ENCODE measurements at regions not wholly inside any gene's neighbourhood (a gene's known extent, or its start where the extent isn't known, plus 50 kb on each side); places are given as distances from the start of the nearest gene placed in this dataset.

DNA sequence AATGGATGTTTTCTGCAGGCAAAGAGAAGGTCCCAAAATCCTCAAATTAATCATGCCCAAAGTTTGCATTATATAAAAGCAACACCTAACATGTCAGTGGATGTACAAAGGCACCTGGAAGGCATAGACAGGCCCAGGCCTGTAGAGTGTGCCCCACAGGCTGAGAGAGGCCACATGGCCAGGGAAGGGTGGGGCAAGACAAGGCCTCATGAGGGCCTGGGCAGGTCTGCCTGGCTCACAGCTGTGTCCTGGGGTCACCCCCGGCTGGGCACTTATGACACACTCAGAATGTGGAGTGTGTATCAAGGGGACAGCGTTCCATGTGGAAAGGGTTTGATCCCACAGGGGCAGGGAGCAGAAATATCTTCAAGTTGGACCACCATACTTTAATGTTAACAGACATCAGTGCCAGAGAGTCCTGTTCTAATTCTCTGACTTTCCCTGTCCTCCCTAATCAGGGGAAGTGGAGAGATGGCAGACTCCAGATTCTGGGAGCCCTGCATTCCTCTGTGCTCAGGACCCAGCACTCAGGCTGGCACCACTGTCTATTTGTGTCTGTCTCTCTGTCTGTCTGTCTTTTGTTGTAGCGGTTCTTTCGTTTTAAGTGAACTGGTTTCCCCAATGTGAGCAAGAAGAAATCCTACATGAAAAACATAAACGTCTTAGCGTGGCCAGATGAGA, 178.3 kb upstream of the FOXA2 start:
- H3K4me3 ChIP-seq (ENCODE audit: low read length in 2 of 2): no peak overlapping the region

DNA sequence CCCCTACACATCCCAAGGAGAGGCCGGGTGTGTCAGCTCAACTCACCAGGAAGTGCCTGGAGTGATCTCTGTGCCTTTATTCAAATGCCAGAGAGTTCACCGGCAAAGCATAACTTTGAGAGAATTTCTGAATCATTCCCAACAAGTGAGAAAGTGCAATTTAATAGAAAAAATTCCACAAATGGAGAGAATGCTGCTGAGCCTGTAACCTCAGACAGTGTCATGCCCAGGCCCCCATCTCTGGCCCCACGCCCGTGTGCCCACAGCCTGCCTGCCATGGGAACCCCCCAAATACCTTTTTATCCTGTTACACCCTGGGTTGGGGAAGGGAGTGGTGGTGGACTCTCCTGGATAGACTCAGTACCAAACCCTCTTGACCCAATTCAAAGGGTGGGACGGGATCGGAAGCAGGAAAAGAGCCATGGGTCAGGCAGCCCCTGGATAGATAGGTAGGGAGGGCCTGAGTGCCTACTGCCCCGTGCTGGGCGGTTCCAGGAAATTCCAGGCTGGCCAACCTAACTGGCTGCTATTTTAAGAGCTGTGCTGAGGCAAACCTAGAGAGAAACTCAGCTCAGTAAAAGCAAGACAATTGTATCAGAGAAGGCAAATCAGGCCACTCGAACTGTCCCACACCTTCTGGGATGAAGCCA, 179.0 kb upstream of the FOXA2 start:
- no peaks in the 10 kb centered on the region for H3K36me3 ChIP-seq (ENCODE audit: insufficient read depth, low read length)
- no peaks in the 10 kb centered on the region for H3K27me3 ChIP-seq (ENCODE audit: insufficient read depth, low read length)
- H3K9me3 ChIP-seq (ENCODE audit: control insufficient read depth in 1 of 2, low read length in 2 of 2): no peaks in the 10 kb centered on the region
- Mint-ChIP-seq H3K27ac (no peak overlapping the region), H3K4me3 (no peak overlapping the region), H3K4me1 (no peaks in the 10 kb centered on the region), H3K9me3 (peaks cover 0 to 12% (median 4%) of the 10 kb centered on the region in 8 donors), H3K36me3 (no peaks in the 10 kb centered on the region), H3K27me3 (peaks cover 0 to 4% of the 10 kb centered on the region in 2 donors)
- no peaks in the 10 kb centered on the region for H3K4me1 ChIP-seq (ENCODE audit: insufficient read depth, low read length)
- ChIA-PET CTCF (ENCODE audit: partially characterized antibody) (no interaction called here), POLR2A (ENCODE audit: partially characterized antibody) (no interaction called here)
- H3K4me3 ChIP-seq (ENCODE audit: low read length in 2 of 2): no peak overlapping the region
- DNase-seq: no peak
- intact Hi-C loops (cut with micrococcal nuclease): no loop called here
- H3K27ac ChIP-seq (ENCODE audit: low read depth, low read length): no peak overlapping the region

More for the DNA sequence above, 178.3 kb upstream of the FOXA2 start:
- H3K36me3 ChIP-seq (ENCODE audit: insufficient read depth, low read length): no peaks in the 10 kb centered on the region
- Mint-ChIP-seq H3K9me3 (peaks cover 0 to 8% (median 4%) of the 10 kb centered on the region in 8 donors), H3K4me3 (no peak overlapping the region), H3K27ac (no peak overlapping the region), H3K36me3 (no peaks in the 10 kb centered on the region), H3K27me3 (peaks cover 0 to 4% of the 10 kb centered on the region in 2 donors), H3K4me1 (no peaks in the 10 kb centered on the region)
- DNase-seq: no peak
- POLR2A ChIA-PET (ENCODE audit: partially characterized antibody): no interaction called here
- H3K27ac ChIP-seq (ENCODE audit: low read depth, low read length): no peak overlapping the region
- CTCF ChIA-PET (ENCODE audit: partially characterized antibody): no interaction called here
- no peaks in the 10 kb centered on the region for H3K27me3 ChIP-seq (ENCODE audit: insufficient read depth, low read length)
- no peaks in the 10 kb centered on the region for H3K9me3 ChIP-seq (ENCODE audit: control insufficient read depth in 1 of 2, low read length in 2 of 2)
- intact Hi-C loops (cut with micrococcal nuclease): no loop called here
- H3K4me1 ChIP-seq (ENCODE audit: insufficient read depth, low read length): no peaks in the 10 kb centered on the region

DNA sequence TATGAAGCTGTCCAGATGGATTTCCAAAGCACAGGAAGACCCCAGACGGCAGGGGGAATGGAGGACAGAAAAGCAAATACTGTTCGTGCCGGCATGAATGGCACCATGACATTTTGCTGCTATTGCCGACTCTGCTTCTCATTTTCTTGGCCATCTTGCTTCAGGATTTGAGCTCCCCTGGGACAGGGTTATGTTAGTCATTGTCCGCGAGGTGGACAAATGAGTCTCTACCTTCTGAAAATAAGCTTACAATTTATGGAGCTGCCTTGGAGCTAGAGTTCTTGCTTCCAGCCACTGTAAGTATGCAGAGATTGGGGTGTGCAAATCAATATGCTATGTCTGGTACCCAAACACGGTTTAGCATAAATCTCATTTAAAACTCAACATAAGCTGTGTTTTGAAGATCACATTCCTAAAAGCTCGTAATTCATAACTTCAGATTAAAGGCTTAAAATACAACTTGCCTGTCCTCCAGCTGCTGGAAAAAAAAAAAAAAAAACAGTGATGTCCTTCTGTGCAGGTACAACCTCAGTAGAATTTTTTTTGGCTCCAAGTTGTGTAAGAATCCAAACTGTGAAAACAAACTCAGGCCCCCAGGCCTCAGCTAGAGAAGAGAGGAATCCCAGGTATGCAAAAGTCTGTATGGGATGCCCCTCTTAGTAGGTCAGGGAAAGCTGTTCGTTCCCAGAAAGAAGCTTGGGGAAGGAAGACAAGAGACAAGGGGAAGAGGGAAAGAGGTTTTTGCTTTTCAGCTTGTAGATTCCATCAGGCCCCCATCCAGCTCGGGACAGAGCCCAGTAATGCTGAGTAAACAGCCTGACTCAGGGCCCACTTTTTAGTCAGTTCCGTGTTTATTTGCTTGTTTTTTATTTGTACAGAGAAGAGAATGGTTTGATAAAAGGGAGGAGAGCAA, 184.2 kb upstream of the FOXA2 start:
- no peak for DNase-seq
- Histone ChIP-seq H3K4me1 (ENCODE audit: insufficient read depth, low read length) (no peaks in the 10 kb centered on the region), H3K36me3 (ENCODE audit: insufficient read depth, low read length) (no peaks in the 10 kb centered on the region), H3K9me3 (ENCODE audit: control insufficient read depth in 1 of 2, low read length in 2 of 2) (no peaks in the 10 kb centered on the region), H3K27ac (ENCODE audit: low read depth, low read length) (no peak overlapping the region), H3K4me3 (ENCODE audit: low read length in 2 of 2) (no peak overlapping the region), H3K27me3 (ENCODE audit: insufficient read depth, low read length) (no peaks in the 10 kb centered on the region)
- ChIA-PET CTCF (ENCODE audit: partially characterized antibody) (no interaction called here), POLR2A (ENCODE audit: partially characterized antibody) (no interaction called here)
- intact Hi-C loops (cut with micrococcal nuclease): no loop called here
- Mint-ChIP-seq H3K4me3 (no peak overlapping the region), H3K27me3 (no peaks in the 10 kb centered on the region), H3K27ac (no peak overlapping the region), H3K4me1 (no peaks in the 10 kb centered on the region), H3K9me3 (peaks cover 0 to 16% (median under 1%) of the 10 kb centered on the region in 8 donors), H3K36me3 (no peaks in the 10 kb centered on the region)

DNA sequence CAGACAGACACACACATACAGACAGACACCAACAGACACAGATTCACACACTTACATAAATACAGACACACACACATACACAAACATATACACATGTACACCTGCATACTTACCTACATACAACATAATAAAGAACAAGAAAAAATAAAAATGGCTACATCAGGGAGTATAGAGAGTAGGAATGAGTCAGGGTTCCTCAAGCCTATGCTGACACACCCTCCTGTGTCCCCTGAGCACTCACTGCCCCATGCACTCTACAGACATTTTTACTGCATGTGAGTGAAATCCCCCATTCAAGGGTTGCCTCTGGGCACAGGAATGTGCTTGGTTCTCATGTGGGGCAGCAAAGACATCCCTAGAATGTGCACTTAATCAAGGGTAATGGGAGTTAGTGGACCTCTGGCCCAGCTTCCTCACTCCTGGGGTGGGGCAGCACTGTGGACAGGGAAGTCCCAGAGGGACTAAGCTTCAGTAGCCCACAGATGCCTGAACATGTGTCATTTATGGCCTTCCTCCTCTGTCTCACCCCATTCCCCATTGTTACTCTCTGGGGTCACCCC, 185.9 kb upstream of the FOXA2 start:
- no peak for DNase-seq
- no peak overlapping the region for H3K27ac ChIP-seq (ENCODE audit: low read depth, low read length)
- no peaks in the 10 kb centered on the region for H3K36me3 ChIP-seq (ENCODE audit: insufficient read depth, low read length)
- Mint-ChIP-seq H3K9me3 (peaks cover 0 to 27% (median 2%) of the 10 kb centered on the region in 8 donors), H3K36me3 (no peaks in the 10 kb centered on the region), H3K4me3 (no peak overlapping the region), H3K27me3 (no peaks in the 10 kb centered on the region), H3K4me1 (no peaks in the 10 kb centered on the region), H3K27ac (no peak overlapping the region)
- no peaks in the 10 kb centered on the region for H3K27me3 ChIP-seq (ENCODE audit: insufficient read depth, low read length)
- H3K4me3 ChIP-seq (ENCODE audit: low read length in 2 of 2): no peak overlapping the region
- H3K4me1 ChIP-seq (ENCODE audit: insufficient read depth, low read length): no peaks in the 10 kb centered on the region
- intact Hi-C loops (cut with micrococcal nuclease): no loop called here
- H3K9me3 ChIP-seq (ENCODE audit: control insufficient read depth in 1 of 2, low read length in 2 of 2): no peaks in the 10 kb centered on the region
- ChIA-PET CTCF (ENCODE audit: partially characterized antibody) (no interaction called here), POLR2A (ENCODE audit: partially characterized antibody) (no interaction called here)

DNA sequence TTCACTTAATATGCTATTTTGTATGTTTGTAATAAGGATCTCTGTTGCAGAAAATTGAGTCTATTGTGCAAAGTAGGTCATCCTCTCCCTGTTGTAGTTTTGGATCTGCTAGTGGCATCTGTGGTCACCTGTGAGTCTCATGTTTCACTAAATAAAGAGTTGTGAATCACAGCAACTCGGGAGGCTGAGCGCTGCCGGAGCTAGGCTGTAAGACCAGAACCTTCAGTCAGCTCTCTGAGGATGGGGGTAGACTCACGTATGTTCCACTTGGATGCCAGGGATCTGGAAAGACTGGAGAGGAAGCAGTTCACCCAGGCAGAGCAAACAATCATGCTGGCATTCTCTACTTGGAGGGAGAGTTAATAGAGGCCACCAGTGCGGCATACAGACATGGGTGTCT, 187.3 kb upstream of the FOXA2 start:
- Histone ChIP-seq H3K4me3 (ENCODE audit: low read length in 2 of 2) (no peak overlapping the region), H3K27ac (ENCODE audit: low read depth, low read length) (no peak overlapping the region), H3K4me1 (ENCODE audit: insufficient read depth, low read length) (no peaks in the 10 kb centered on the region), H3K9me3 (ENCODE audit: control insufficient read depth in 1 of 2, low read length in 2 of 2) (no peaks in the 10 kb centered on the region), H3K27me3 (ENCODE audit: insufficient read depth, low read length) (no peaks in the 10 kb centered on the region), H3K36me3 (ENCODE audit: insufficient read depth, low read length) (no peaks in the 10 kb centered on the region)
- Mint-ChIP-seq H3K9me3 (peaks cover 0 to 32% (median 3%) of the 10 kb centered on the region in 8 donors), H3K27me3 (no peaks in the 10 kb centered on the region), H3K4me1 (no peaks in the 10 kb centered on the region), H3K36me3 (no peaks in the 10 kb centered on the region), H3K27ac (no peak overlapping the region), H3K4me3 (no peak overlapping the region)
- ChIA-PET CTCF (ENCODE audit: partially characterized antibody) (no interaction called here), POLR2A (ENCODE audit: partially characterized antibody) (no interaction called here)
- intact Hi-C loops (cut with micrococcal nuclease): no loop called here
- DNase-seq: no peak

DNA sequence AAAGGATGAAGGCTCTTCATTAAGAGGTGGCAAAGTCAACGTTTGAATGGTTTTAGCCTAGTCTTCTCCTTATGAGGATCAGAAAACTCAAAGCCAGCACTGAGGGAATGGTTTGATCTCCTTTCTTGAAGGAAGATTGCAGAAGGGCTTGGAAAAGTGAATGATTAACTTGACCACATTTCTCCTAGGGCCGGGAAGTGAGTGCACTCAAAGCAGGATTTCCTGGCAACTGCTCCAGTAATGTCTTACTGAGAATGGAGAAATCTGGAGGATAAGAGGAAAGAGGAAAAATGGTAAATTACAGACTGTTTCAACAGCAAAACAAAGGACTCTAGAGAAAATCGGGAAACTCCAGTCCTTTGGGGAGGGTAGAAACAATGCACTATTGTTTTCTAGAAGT, 189.0 kb upstream of the FOXA2 start:
- no peak overlapping the region for H3K4me3 Mint-ChIP-seq
- H3K4me1 Mint-ChIP-seq: no peaks in the 10 kb centered on the region
- no peaks in the 10 kb centered on the region for H3K9me3 ChIP-seq (ENCODE audit: control insufficient read depth in 1 of 2, low read length in 2 of 2)
- H3K36me3 Mint-ChIP-seq: no peaks in the 10 kb centered on the region
- POLR2A ChIA-PET (ENCODE audit: partially characterized antibody): no interaction called here
- no peaks in the 10 kb centered on the region for H3K36me3 ChIP-seq (ENCODE audit: insufficient read depth, low read length)
- no peak overlapping the region for H3K27ac Mint-ChIP-seq
- H3K4me1 ChIP-seq (ENCODE audit: insufficient read depth, low read length): no peaks in the 10 kb centered on the region
- CTCF ChIA-PET (ENCODE audit: partially characterized antibody): no interaction called here
- H3K4me3 ChIP-seq (ENCODE audit: low read length in 2 of 2): no peak overlapping the region
- no peak for DNase-seq
- intact Hi-C loops (cut with micrococcal nuclease): no loop called here
- H3K9me3 Mint-ChIP-seq: peaks cover 0 to 28% (median 4%) of the 10 kb centered on the region in 8 donors
- no peaks in the 10 kb centered on the region for H3K27me3 Mint-ChIP-seq
- no peak overlapping the region for H3K27ac ChIP-seq (ENCODE audit: low read depth, low read length)
- no peaks in the 10 kb centered on the region for H3K27me3 ChIP-seq (ENCODE audit: insufficient read depth, low read length)

DNA sequence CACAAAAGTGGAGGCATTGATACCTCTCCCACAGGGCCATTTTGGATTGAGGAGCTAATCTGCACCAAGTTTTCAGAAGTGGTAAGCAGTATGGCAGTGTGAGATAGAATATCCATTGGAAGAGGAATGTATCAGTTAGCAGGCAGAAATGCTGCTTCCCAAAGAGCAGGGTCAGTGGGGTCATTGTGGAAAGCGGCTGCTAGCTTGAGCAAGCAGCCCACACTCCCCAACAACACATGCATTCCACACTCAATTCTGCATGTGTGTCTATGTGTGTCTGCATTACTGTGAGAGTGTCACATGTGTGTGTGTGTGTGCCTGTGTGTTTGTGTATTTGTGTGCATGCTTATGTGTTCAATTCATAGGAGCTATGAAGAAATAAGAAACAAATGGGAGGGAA, 190.9 kb upstream of the FOXA2 start:
- no peak overlapping the region for H3K4me3 Mint-ChIP-seq
- Histone ChIP-seq H3K4me1 (ENCODE audit: insufficient read depth, low read length) (no peaks in the 10 kb centered on the region), H3K27ac (ENCODE audit: low read depth, low read length) (no peak overlapping the region), H3K27me3 (ENCODE audit: insufficient read depth, low read length) (no peaks in the 10 kb centered on the region), H3K4me3 (ENCODE audit: low read length in 2 of 2) (no peak overlapping the region), H3K9me3 (ENCODE audit: control insufficient read depth in 1 of 2, low read length in 2 of 2) (no peaks in the 10 kb centered on the region), H3K36me3 (ENCODE audit: insufficient read depth, low read length) (no peaks in the 10 kb centered on the region)
- peaks cover 0 to 28% (median 2%) of the 10 kb centered on the region in 8 donors for H3K9me3 Mint-ChIP-seq
- H3K36me3 Mint-ChIP-seq: no peaks in the 10 kb centered on the region
- intact Hi-C loops (cut with micrococcal nuclease): no loop called here
- H3K4me1 Mint-ChIP-seq: no peaks in the 10 kb centered on the region
- no peak overlapping the region for H3K27ac Mint-ChIP-seq
- ChIA-PET CTCF (ENCODE audit: partially characterized antibody) (no interaction called here), POLR2A (ENCODE audit: partially characterized antibody) (no interaction called here)
- no peaks in the 10 kb centered on the region for H3K27me3 Mint-ChIP-seq
- DNase-seq: no peak
